SK-N-SH treated with all-trans-retinoic acid at 6 μM for 48 hours (cell line): ENCODE measurements at regions not wholly inside any gene's neighbourhood (a gene's known extent, or its start where the extent isn't known, plus 50 kb on each side); places are given as distances from the start of the nearest gene placed in this dataset.

Experiments used
- ATAC-seq: fragments of 200-7000 bp; cut with Tn5 transposase; 3 replicates; pipeline ENCODE4 v1.9.1; 2020; ENCODE audit warnings: mild to moderate bottlenecking, moderate library complexity
- ARNTL ChIP-seq: fragments of 450-650 bp; formaldehyde crosslinking; IDR thresholded peaks from 2 replicates; pipeline ENCODE4 v1.5.0; 2020; ENCODE audit warnings: low read depth, mild to moderate bottlenecking, moderate library complexity, borderline replicate concordance
- BACH2 ChIP-seq: fragments of 250-450 bp; sonication (Bioruptor Pico); IDR thresholded peaks from 2 replicates; pipeline ENCODE4 v1.9.0; 2021; ENCODE audit warnings: mild to moderate bottlenecking, borderline replicate concordance
- CREB5 ChIP-seq: fragments of 250-450 bp; sonication (Bioruptor Pico); IDR thresholded peaks from 2 replicates; pipeline ENCODE4 v1.5.1; 2020; ENCODE audit warnings: low read depth, mild to moderate bottlenecking, moderate library complexity
- CSRNP3 ChIP-seq: fragments of 250-450 bp; sonication (Bioruptor Pico); IDR thresholded peaks from 2 replicates; pipeline ENCODE4 v1.5.1; 2021; ENCODE audit warnings: mild to moderate bottlenecking, moderate library complexity
- ESRRG ChIP-seq: fragments of 250-450 bp; sonication (Bioruptor Pico); IDR thresholded peaks from 2 replicates; pipeline ENCODE4 v1.6.1; 2021; ENCODE audit warnings: mild to moderate bottlenecking
- ISL1 ChIP-seq: fragments of 250-450 bp; sonication (Bioruptor Pico); IDR thresholded peaks from 2 replicates; pipeline ENCODE4 v2.1.2; 2022; ENCODE audit warnings: mild to moderate bottlenecking, moderate library complexity
- OSR1 ChIP-seq: fragments of 250-450 bp; sonication (Bioruptor Pico); IDR thresholded peaks from 2 replicates; pipeline ENCODE4 v1.8.0; 2022; ENCODE audit warnings: moderate library complexity, mild to moderate bottlenecking, inconsistent platforms
- PATZ1 ChIP-seq: fragments of 250-450 bp; sonication (Bioruptor Pico); IDR thresholded peaks from 2 replicates; pipeline ENCODE4 v1.8.0; 2020; ENCODE audit warnings: mild to moderate bottlenecking, moderate library complexity, borderline replicate concordance
- PPARA ChIP-seq: fragments of 250-450 bp; sonication (Bioruptor Pico); IDR thresholded peaks from 2 replicates; pipeline ENCODE4 v1.5.0; 2020; ENCODE audit warnings: mild to moderate bottlenecking, borderline replicate concordance
- RARB ChIP-seq: fragments of 250-450 bp; sonication (Bioruptor Pico); IDR thresholded peaks from 2 replicates; pipeline ENCODE4 v1.8.0; 2021; ENCODE audit warnings: mild to moderate bottlenecking, moderate library complexity
- SNAI2 ChIP-seq: fragments of 250-450 bp; sonication (Bioruptor Pico); IDR thresholded peaks from 2 replicates; pipeline ENCODE4 v1.5.0; 2020; ENCODE audit warnings: mild to moderate bottlenecking, moderate library complexity
- TCF4 ChIP-seq: fragments of 250-450 bp; sonication (Bioruptor Pico); IDR thresholded peaks from 2 replicates; pipeline ENCODE4 v1.8.0; 2021; ENCODE audit warnings: mild to moderate bottlenecking, moderate library complexity, borderline replicate concordance
- TSHZ2 ChIP-seq: fragments of 250-450 bp; sonication (Bioruptor Pico); IDR thresholded peaks from 2 replicates; pipeline ENCODE4 v1.5.0; 2020; ENCODE audit warnings: mild to moderate bottlenecking, moderate library complexity
- ZC3H10 ChIP-seq: fragments of 250-450 bp; sonication (Bioruptor Pico); IDR thresholded peaks from 2 replicates; pipeline ENCODE4 v1.5.1; 2021; ENCODE audit warnings: mild to moderate bottlenecking, moderate library complexity
- ZFP3 ChIP-seq: fragments of 250-450 bp; sonication (Bioruptor Pico); IDR thresholded peaks from 2 replicates; pipeline ENCODE4 v1.5.0; 2020; ENCODE audit warnings: mild to moderate bottlenecking, moderate library complexity
- ZFP30 ChIP-seq: fragments of 450-650 bp; formaldehyde crosslinking; IDR thresholded peaks from 2 replicates; pipeline ENCODE4 v1.5.0; 2022; ENCODE audit warnings: mild to moderate bottlenecking, moderate library complexity
- ZNF565 ChIP-seq: fragments of 450-650 bp; formaldehyde crosslinking; conservative IDR thresholded peaks from 2 replicates; pipeline ENCODE4 v1.5.0; 2020; ENCODE audit warnings: low read depth, mild to moderate bottlenecking, moderate library complexity
- ZNF8 ChIP-seq: fragments of 450-650 bp; formaldehyde crosslinking; IDR thresholded peaks from 2 replicates; pipeline ENCODE4 v1.5.0; 2020; ENCODE audit warnings: mild to moderate bottlenecking, moderate library complexity

GRCh38 chr5:173512637-173513435, 103.6 kb downstream of the BOD1 start:
- TF ChIP-seq ZFP3 (CRISPR knock-in tag) (no peak), ISL1 (CRISPR knock-in tag) (no peak)
- no peak for ATAC-seq

GRCh38 chr5:173509060-173509459, 107.4 kb downstream of the BOD1 start:
- ATAC-seq: no peak
- no peak for TF ChIP-seq TSHZ2 (CRISPR knock-in tag)
- TF ChIP-seq SNAI2 (CRISPR knock-in tag): no peak
- TF ChIP-seq OSR1 (CRISPR knock-in tag): no peak
- no peak for TF ChIP-seq ZFP30
- TF ChIP-seq ESRRG (CRISPR knock-in tag): no peak
- TF ChIP-seq ZNF8 (CRISPR knock-in tag): no peak
- no peak for TF ChIP-seq CREB5
- TF ChIP-seq TCF4 (CRISPR knock-in tag): no peak
- TF ChIP-seq ARNTL (CRISPR knock-in tag): no peak
- TF ChIP-seq PPARA: no peak
- no peak for TF ChIP-seq ZC3H10 (CRISPR knock-in tag)
- TF ChIP-seq ZNF565 (CRISPR knock-in tag): no peak
- TF ChIP-seq PATZ1 (CRISPR knock-in tag): no peak
- TF ChIP-seq BACH2: no peak

GRCh38 chr5:173507171-173507570, 109.3 kb downstream of the BOD1 start:
- no peak for TF ChIP-seq ZFP3 (CRISPR knock-in tag)
- no peak for TF ChIP-seq ZC3H10 (CRISPR knock-in tag)
- no peak for TF ChIP-seq TSHZ2 (CRISPR knock-in tag)
- TF ChIP-seq CSRNP3 (CRISPR knock-in tag): no peak
- TF ChIP-seq ZNF565 (CRISPR knock-in tag): no peak
- no peak for TF ChIP-seq RARB (CRISPR knock-in tag)
- ATAC-seq: no peak
